Activated T-cell treated with anti-CD3 and anti-CD28 coated beads, Interleukin-2, amount 50 U/mL, for 72 hours (primary cell): ENCODE measurements at regions not wholly inside any gene's neighbourhood (a gene's known extent, or its start where the extent isn't known, plus 50 kb on each side); places are given as distances from the start of the nearest gene placed in this dataset.

Experiments
- ATAC-seq, 2 donors: fragments of 150-1000 bp; cut with Tn5 transposase; replicated peaks in 1 of 2; 2 replicates each; pipeline ENCODE4 v1.10.0; 2021; ENCODE audit warnings: moderate library complexity in 2 of 2, mild to moderate bottlenecking in 1 of 2
- DNase-seq, 2 donors: peaks; one replicate each; pipeline ENCODE4 v3.0.0; 2021 to 2022; ENCODE audit warnings: mixed read lengths in 1 of 2
- H3K27ac Mint-ChIP-seq: one replicate; pipeline ENCODE4 v1.8.0; 2022; ENCODE audit warnings: mild to moderate bottlenecking, moderate library complexity, mixed read lengths
- H3K27me3 Mint-ChIP-seq: one replicate; pipeline ENCODE4 v1.8.0; 2022; ENCODE audit warnings: low read depth, mixed read lengths
- H3K36me3 Mint-ChIP-seq, 2 donors: one replicate each; pipeline ENCODE4 v1.8.0; 2022; ENCODE audit warnings: mixed read lengths in 2 of 2, mild to moderate bottlenecking in 1 of 2; ENCODE audit not compliant: insufficient read depth in 2 of 2
- H3K4me1 Mint-ChIP-seq: one replicate; pipeline ENCODE4 v1.8.0; 2022; ENCODE audit warnings: low read depth, mixed read lengths
- H3K4me3 Mint-ChIP-seq, 2 donors: one replicate each; pipeline ENCODE4 v1.8.0; 2022; ENCODE audit warnings: mild to moderate bottlenecking in 2 of 2, mixed read lengths in 2 of 2, moderate library complexity in 2 of 2
- H3K9me3 Mint-ChIP-seq, 2 donors: one replicate each; pipeline ENCODE4 v1.8.0; 2022; ENCODE audit warnings: mixed read lengths in 2 of 2

DNA sequence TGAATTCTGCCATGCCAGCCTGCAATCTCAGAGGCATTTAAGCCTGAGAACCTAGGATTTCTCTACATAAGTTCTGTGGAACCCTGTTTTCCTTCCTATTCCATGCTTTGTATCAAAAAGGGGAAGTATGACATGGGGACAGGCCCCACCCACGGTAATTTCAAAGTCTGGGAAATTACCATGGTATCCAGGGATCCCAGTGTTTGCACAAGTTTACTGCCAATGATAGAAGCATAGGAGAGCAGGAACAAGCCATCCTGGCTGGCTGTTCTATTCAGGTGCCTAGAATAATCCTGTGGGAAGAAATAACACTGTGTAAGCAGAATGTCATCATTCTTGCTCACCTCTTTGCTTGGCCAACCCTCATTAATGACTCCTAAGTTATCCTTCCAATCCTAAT lies 53.8 kb upstream of the ATP1B1 start:
- DNase-seq (no peak), ATAC-seq (no peak)
- Mint-ChIP-seq H3K27ac (no peak overlapping the region), H3K27me3 (peaks cover 13% of the 10 kb centered on the region), H3K9me3 (no peaks in the 10 kb centered on the region), H3K4me1 (peaks cover 23% of the 10 kb centered on the region), H3K4me3 (no peak overlapping the region), H3K36me3 (no peaks in the 10 kb centered on the region)

DNA sequence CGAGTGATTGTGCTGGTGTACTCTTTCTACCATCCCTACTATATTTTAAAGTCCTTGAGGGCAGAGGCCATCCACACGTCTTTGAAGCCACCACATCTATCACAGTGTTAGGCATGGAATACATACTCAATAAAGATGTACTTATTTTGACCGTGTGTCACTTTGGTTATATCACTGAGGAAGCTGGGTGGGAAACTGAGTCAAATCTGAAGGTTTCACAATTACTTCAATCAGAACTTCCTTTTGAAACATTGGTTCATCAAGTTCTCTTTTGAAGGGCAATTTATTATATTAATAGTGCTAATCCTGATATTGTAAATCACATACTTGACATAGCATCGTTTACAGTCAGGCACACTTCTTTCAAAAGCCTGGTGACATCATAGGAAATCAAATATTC lies 53.3 kb upstream of the ATP1B1 start:
- no peak overlapping the region for H3K27ac Mint-ChIP-seq
- no peaks in the 10 kb centered on the region for H3K36me3 Mint-ChIP-seq
- no peak for DNase-seq
- peaks cover 13% of the 10 kb centered on the region for H3K27me3 Mint-ChIP-seq
- H3K4me3 Mint-ChIP-seq, result no peak overlapping the region
- no peak for ATAC-seq
- no peaks in the 10 kb centered on the region for H3K9me3 Mint-ChIP-seq
- H3K4me1 Mint-ChIP-seq, result peaks cover 18% of the 10 kb centered on the region
